Pancreas (tissue), 10 donors: ENCODE measurements at regions not wholly inside any gene's neighbourhood (a gene's known extent, or its start where the extent isn't known, plus 50 kb on each side); places are given as distances from the start of the nearest gene placed in this dataset.

Source experiments
- ATAC-seq, 4 donors: fragments of 200-7000 bp; cut with Tn5 transposase; one replicate each; pipeline versions ENCODE4 v1.8.0 to v1.9.1; 2020; ENCODE audit warnings: mild to moderate bottlenecking in 4 of 4, moderate library complexity in 4 of 4
- DNase-seq, 6 donors: peaks; one replicate each; pipeline ENCODE4 v3.0.0-alpha.2; 2020
- FAIRE-seq: peaks from 2 replicates; lab custom pipeline; 2012; peaks lifted over from hg19 to GRCh38; lab: Jason Lieb, UNC
- H3K27ac ChIP-seq, 4 donors: fragments of 200-600 bp; sonication (generic); 1 replicate in 3 of 4; 2 replicates in 1 of 4; pipeline versions ENCODE4 v1.5.0 to v1.8.0; 2020
- H3K27me3 ChIP-seq, 4 donors: fragments of 200-600 bp; one replicate each; pipeline ENCODE4 v1.8.0; 2021
- H3K36me3 ChIP-seq, 3 donors: fragments of 200-600 bp; sonication (generic) in 1 of 3; one replicate each; pipeline versions ENCODE4 v1.5.0 to v1.8.0; 2020 to 2021
- H3K4me1 ChIP-seq, 3 donors: fragments of 200-600 bp; one replicate each; pipeline ENCODE4 v1.8.0; 2021
- H3K4me3 ChIP-seq, 4 donors: fragments of 200-600 bp; sonication (generic) in 2 of 4; one replicate each; pipeline versions ENCODE4 v1.5.0 to v1.8.0; 2020 to 2021
- H3K9me3 ChIP-seq, 4 donors: fragments of 200-600 bp; one replicate each; pipeline ENCODE4 v1.8.0; 2021
- WGBS, 2 donors: extraction: QIAGEN DNeasy Blood & Tissue Kit; methylation state at CpG; one replicate each; pipeline ENCODE4 v1.1.7; 2013; 5-methylcytosine and 5-hydroxymethylcytosine counted together
- intact Hi-C, 3 donors: fragments of 100-400 bp; cut with DNase I; formaldehyde crosslinking; loops; one replicate each; pipeline versions ENCODE4 v1.11.1 to v1.14.2; 2022
- TF ChIP-seq, protein P1 (sequence below), 4 donors: fragments of 200-600 bp; sonication (generic) in 3 of 4; IDR thresholded peaks; one replicate each; pipeline versions ENCODE4 v1.5.0 to v1.8.0; 2021; ENCODE audit warnings: antibody characterized with exemption in 4 of 4
- donor health status: healthy with polysubstance abuse.
- donor health status: DM: no; HTN: no; CAD: no; lungs with moderate emphysema.
- donor health status: DM: no; HTN: no; CAD: no.
- donor health status: control.
- donor health status: control.
- donor health status: Bipolar disorder and iron deficiency.
- donor health status: DM: yes; HTN: yes; CAD: no.
- donor health status: DM: no; HTN: no; CAD: no.
- donor health status: DM: no; HTN: no; CAD: no.
- donor health status: DM: yes; HTN: yes; CAD: no.

DNA sequence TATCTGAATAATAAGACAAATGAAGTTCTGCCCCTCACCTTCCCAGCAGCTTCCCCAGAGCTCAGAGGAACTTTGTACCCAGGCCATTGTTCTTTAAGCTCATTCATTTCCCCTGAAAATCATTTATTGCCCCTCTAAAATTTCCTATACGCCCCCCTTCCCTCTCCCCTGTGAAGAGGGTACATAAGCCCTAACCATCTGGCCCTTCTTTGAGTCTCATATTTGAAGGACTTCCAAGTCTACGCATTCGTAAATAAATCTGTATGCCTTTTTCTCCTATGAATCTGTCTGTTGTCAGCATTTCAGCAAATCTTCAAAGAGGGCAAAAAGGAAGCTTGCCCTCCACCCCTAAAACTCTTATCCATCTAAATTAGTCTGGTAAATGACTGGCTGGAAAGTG lies 73.1 kb upstream of the DST start:
- TF ChIP-seq, protein P1, sequence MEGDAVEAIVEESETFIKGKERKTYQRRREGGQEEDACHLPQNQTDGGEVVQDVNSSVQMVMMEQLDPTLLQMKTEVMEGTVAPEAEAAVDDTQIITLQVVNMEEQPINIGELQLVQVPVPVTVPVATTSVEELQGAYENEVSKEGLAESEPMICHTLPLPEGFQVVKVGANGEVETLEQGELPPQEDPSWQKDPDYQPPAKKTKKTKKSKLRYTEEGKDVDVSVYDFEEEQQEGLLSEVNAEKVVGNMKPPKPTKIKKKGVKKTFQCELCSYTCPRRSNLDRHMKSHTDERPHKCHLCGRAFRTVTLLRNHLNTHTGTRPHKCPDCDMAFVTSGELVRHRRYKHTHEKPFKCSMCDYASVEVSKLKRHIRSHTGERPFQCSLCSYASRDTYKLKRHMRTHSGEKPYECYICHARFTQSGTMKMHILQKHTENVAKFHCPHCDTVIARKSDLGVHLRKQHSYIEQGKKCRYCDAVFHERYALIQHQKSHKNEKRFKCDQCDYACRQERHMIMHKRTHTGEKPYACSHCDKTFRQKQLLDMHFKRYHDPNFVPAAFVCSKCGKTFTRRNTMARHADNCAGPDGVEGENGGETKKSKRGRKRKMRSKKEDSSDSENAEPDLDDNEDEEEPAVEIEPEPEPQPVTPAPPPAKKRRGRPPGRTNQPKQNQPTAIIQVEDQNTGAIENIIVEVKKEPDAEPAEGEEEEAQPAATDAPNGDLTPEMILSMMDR (IDR thresholded peaks at IDR 0.05), result no peak
- no peak overlapping the region for H3K27ac ChIP-seq
- intact Hi-C loops, result loop anchor here in 1 of 3 donors (10.0 kb wide), 1 partner anchor 129 kb away; no protein-coding TSS in a partner anchor
- WGBS, 2 donors, result 84 to 89% methylated on average over 3 of the region's 3 CpGs
- ATAC-seq (no peak), FAIRE-seq (no peak), DNase-seq (no peak)
- H3K36me3 ChIP-seq, result no peaks in the 10 kb centered on the region
- no peaks in the 10 kb centered on the region for H3K4me1 ChIP-seq
- H3K9me3 ChIP-seq, result no peaks in the 10 kb centered on the region
- no peak overlapping the region for H3K4me3 ChIP-seq
- H3K27me3 ChIP-seq, result no peaks in the 10 kb centered on the region

DNA sequence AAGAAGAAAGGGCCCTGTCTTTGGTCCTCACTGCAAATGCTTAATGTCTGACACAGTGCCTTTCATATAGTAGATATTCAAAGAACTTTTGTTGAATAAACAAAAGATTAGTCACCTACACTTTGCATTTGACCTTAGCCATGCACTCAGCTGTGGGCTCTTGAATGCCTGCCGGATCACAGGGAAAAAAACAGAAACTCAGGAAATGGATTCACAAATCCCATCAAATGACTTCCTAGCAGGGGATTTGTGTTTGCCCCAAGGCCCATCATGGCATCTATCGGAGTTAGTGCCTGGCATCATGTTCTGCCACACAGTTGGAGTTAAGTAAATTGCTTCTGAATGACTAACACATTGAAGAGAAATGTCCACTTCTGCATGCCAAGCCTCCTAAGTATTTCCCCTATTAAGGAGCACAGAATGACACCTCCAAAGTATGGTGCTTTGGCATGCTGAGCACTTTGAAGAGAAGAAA lies 72.3 kb upstream of the DST start:
- intact Hi-C loops, result loop anchor here in 1 of 3 donors (10.0 kb wide), 1 partner anchor 130 kb away; no protein-coding TSS in a partner anchor
- Histone ChIP-seq H3K27ac (no peak overlapping the region), H3K27me3 (no peaks in the 10 kb centered on the region), H3K9me3 (no peaks in the 10 kb centered on the region), H3K36me3 (no peaks in the 10 kb centered on the region), H3K4me3 (no peak overlapping the region), H3K4me1 (no peaks in the 10 kb centered on the region)
- TF ChIP-seq, protein P1 (IDR thresholded peaks at IDR 0.05), result no peak
- WGBS, 2 donors, result 50 to 53% methylated on average over 2 of the region's 2 CpGs
- FAIRE-seq (no peak), DNase-seq (no peak), ATAC-seq (peak in 3 of 4 donors; percentile 63 to 81 (median 73))

DNA sequence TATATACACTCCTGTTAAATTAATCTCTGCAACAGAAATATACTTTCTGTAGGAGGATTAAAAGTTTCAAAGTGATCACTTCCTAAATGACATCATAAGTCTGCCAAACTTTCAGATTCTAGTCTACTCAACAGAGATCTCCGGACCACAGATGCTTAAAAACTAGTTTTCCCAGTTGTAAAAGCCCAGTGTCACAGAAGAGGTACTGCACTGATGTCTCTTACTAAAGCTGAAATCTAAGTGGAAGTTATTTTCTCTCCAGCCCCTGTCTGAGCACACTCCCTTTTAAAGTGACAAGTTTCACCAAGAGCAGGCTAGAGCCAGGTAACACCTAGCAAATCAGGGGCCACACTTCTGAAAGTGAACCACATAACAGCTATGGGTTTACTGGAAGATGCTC lies 71.6 kb upstream of the DST start:
- intact Hi-C loops, result loop anchor here in 1 of 3 donors (10.0 kb wide), 1 partner anchor 131 kb away; no protein-coding TSS in a partner anchor

DNA sequence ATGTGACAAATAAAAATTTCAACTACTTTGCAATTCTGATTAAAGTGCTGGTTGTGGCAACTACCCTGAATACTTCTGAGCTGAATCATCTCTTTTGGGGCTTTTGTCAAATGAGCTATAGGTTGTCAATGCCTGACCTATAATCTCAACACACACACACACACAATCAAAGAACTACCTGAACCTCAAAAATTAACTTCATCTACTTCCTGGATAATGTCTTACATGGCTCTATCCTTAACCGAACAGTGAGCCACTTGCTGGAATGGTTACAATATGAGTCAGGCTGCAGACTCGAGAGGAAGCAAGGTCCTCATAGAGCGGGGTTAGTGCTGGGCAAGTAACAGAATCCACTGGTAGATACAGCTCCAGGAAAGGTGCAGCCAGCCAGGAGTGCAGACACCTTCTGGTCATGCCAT lies 70.6 kb upstream of the DST start:
- H3K27me3 ChIP-seq, result no peaks in the 10 kb centered on the region
- TF ChIP-seq, protein P1 (IDR thresholded peaks at IDR 0.05), result no peak
- peak; percentile 40 to 82 (median 74) for ATAC-seq
- intact Hi-C loops, result loop anchor here in 1 of 3 donors (10.0 kb wide), 1 partner anchor 132 kb away; no protein-coding TSS in a partner anchor
- no peak for DNase-seq
- FAIRE-seq, result no peak
- H3K27ac ChIP-seq, result peak overlapping the region in 1 of 4 donors; percentile 0
- no peak overlapping the region for H3K4me3 ChIP-seq
- H3K4me1 ChIP-seq, result no peaks in the 10 kb centered on the region
- 62 to 82% methylated on average over 3 of the region's 3 CpGs for WGBS, 2 donors
- no peaks in the 10 kb centered on the region for H3K9me3 ChIP-seq
- H3K36me3 ChIP-seq, result no peaks in the 10 kb centered on the region

More for the DNA sequence above, 71.6 kb upstream of the DST start:
- ATAC-seq (peak in 1 of 4 donors; percentile 39), DNase-seq (no peak), FAIRE-seq (no peak)
- Histone ChIP-seq H3K27me3 (no peaks in the 10 kb centered on the region), H3K4me3 (no peak overlapping the region), H3K4me1 (no peaks in the 10 kb centered on the region), H3K9me3 (no peaks in the 10 kb centered on the region), H3K36me3 (no peaks in the 10 kb centered on the region), H3K27ac (no peak overlapping the region)
- WGBS, 2 donors, result 49 to 61% methylated on average over 1 of the region's 1 CpG
- TF ChIP-seq, protein P1 (IDR thresholded peaks at IDR 0.05), result no peak

DNA sequence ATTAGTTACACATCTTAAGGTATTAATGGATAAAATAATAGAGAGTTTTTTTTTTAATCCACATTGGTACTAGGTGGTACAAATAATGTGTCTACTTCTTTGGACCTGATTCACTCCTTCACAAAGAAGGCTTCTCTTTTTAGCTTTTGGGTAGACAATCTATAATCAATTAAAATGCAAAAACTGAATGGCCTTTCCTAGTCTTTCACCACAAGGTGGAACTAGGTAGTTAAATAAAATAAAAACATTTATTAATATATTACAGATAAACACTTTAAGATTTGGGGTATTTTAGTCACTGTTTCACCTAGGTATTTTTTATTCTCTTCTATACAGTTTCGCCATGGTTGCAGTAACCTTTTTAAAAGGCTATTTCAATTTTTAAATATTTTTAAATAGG lies 68.3 kb upstream of the DST start:
- TF ChIP-seq, protein P1 (IDR thresholded peaks at IDR 0.05), result no peak
- no peak overlapping the region for H3K27ac ChIP-seq
- 80 to 97% methylated on average over 1 of the region's 1 CpG for WGBS, 2 donors
- ATAC-seq (no peak), FAIRE-seq (no peak), DNase-seq (no peak)
- H3K36me3 ChIP-seq, result no peaks in the 10 kb centered on the region
- intact Hi-C loops, result loop anchor here in 1 of 3 donors (10.0 kb wide), 1 partner anchor 134 kb away; no protein-coding TSS in a partner anchor
- no peaks in the 10 kb centered on the region for H3K4me1 ChIP-seq
- H3K27me3 ChIP-seq, result no peaks in the 10 kb centered on the region
- H3K9me3 ChIP-seq, result no peaks in the 10 kb centered on the region
- H3K4me3 ChIP-seq, result no peak overlapping the region
